Neural cell (in vitro differentiated cells): ENCODE measurements at regions not wholly inside any gene's neighbourhood (a gene's known extent, or its start where the extent isn't known, plus 50 kb on each side); places are given as distances from the start of the nearest gene placed in this dataset.

Experiments
- H2AFZ ChIP-seq: fragments of 200-600, 300-800 bp; sonication (generic), shearing (Covaris generic); 2 replicates; pipeline ENCODE4 v1.6.0; 2014; ENCODE audit warnings: low read depth, mild to moderate bottlenecking, antibody characterized with exemption, low read length, moderate library complexity
- H3F3A ChIP-seq: fragments of 200-600 bp; shearing (Covaris generic); 2 replicates; pipeline ENCODE4 v1.6.1; 2016; ENCODE audit warnings: mild to moderate bottlenecking, moderate library complexity, mixed read lengths, antibody characterized with exemption, low read length; ENCODE audit not compliant: insufficient read depth, poor library complexity, severe bottlenecking
- H3K27ac ChIP-seq: fragments of 200-600, 300-800 bp; sonication (generic), shearing (Covaris generic); 2 replicates; pipeline ENCODE4 v1.5.1; 2014; ENCODE audit warnings: mild to moderate bottlenecking, low read length, moderate library complexity
- H3K27me3 ChIP-seq: fragments of 300-800, 200-600 bp; sonication (generic), shearing (Covaris generic); 2 replicates; pipeline ENCODE4 v1.6.0; 2014; ENCODE audit warnings: mild to moderate bottlenecking, low read depth, low read length, moderate library complexity; ENCODE audit not compliant: insufficient read depth
- H3K36me3 ChIP-seq: fragments of 300-800, 200-600 bp; sonication (generic), shearing (Covaris generic); 2 replicates; pipeline ENCODE4 v1.5.1; 2014; ENCODE audit warnings: mild to moderate bottlenecking, antibody characterized with exemption, low read length, moderate library complexity; ENCODE audit not compliant: insufficient read depth
- H3K4me2 ChIP-seq: fragments of 300-800, 200-600 bp; sonication (generic), shearing (Covaris generic); 2 replicates; pipeline ENCODE4 v1.6.0; 2014; ENCODE audit warnings: mild to moderate bottlenecking, low read length
- H3K4me3 ChIP-seq: fragments of 300-800, 200-600 bp; sonication (generic), shearing (Covaris generic); 2 replicates; pipeline ENCODE4 v1.5.1; 2014; ENCODE audit warnings: mild to moderate bottlenecking, low read length, moderate library complexity
- H3K79me2 ChIP-seq: fragments of 200-600 bp; shearing (Covaris generic); replicated peaks from 2 replicates; pipeline ENCODE4 v1.6.0; 2014; ENCODE audit warnings: mild to moderate bottlenecking, low read length, moderate library complexity; ENCODE audit not compliant: insufficient read depth
- H3K9ac ChIP-seq: fragments of 300-800, 200-600 bp; sonication (generic), shearing (Covaris generic); 2 replicates; pipeline ENCODE4 v1.6.1; 2016; ENCODE audit warnings: mild to moderate bottlenecking, low read length, mixed read lengths
- H3K9me2 ChIP-seq: fragments of 200-600 bp; shearing (Covaris generic); 2 replicates; pipeline ENCODE4 v1.6.1; 2016; ENCODE audit warnings: mild to moderate bottlenecking, low read length, mixed read lengths; ENCODE audit not compliant: insufficient read depth
- H3K9me3 ChIP-seq: fragments of 200-600, 300-800 bp; sonication (generic), shearing (Covaris generic); 2 replicates; pipeline ENCODE4 v1.6.1; 2016; ENCODE audit warnings: mild to moderate bottlenecking, mixed run types, low read length, moderate library complexity, mixed read lengths
- H4K20me1 ChIP-seq: fragments of 200-600 bp; shearing (Covaris generic); 2 replicates; pipeline ENCODE4 v1.6.1; 2016; ENCODE audit warnings: mild to moderate bottlenecking, mixed run types; ENCODE audit not compliant: insufficient read depth
- EP300 ChIP-seq: fragments of 450-650 bp; conservative IDR thresholded peaks from 2 replicates; pipeline ENCODE4 v1.6.1; 2014; ENCODE audit warnings: antibody characterized with exemption, mild to moderate bottlenecking, moderate library complexity; ENCODE audit not compliant: poor library complexity, severe bottlenecking
- EZH2 ChIP-seq: fragments of 200-600, 300-800 bp; shearing (Covaris generic), sonication (generic); IDR thresholded peaks from 2 replicates; pipeline ENCODE4 v1.6.1; 2014; ENCODE audit warnings: antibody characterized with exemption, low read length, borderline replicate concordance, mild to moderate bottlenecking; ENCODE audit not compliant: insufficient read depth, poor library complexity, severe bottlenecking
- MXI1 ChIP-seq: fragments of 450-650 bp; conservative IDR thresholded peaks from 2 replicates; pipeline ENCODE4 v1.6.1; 2014; ENCODE audit warnings: antibody characterized with exemption, mild to moderate bottlenecking; ENCODE audit not compliant: poor library complexity, severe bottlenecking
- REST ChIP-seq: IDR thresholded peaks from 2 replicates; pipeline ENCODE4 v1.6.1; 2012; ENCODE audit warnings: borderline replicate concordance
- SMC3 ChIP-seq: fragments of 450-650 bp; conservative IDR thresholded peaks from 2 replicates; pipeline ENCODE4 v1.6.1; 2014; ENCODE audit warnings: antibody characterized with exemption, mild to moderate bottlenecking, moderate library complexity; ENCODE audit not compliant: poor library complexity
- TAF1 ChIP-seq: IDR thresholded peaks from 2 replicates; pipeline ENCODE4 v1.6.1; 2012; ENCODE audit warnings: low read depth
- TF ChIP-seq, protein P1 (sequence below): fragments of 450-650 bp; IDR thresholded peaks from 2 replicates; pipeline ENCODE4 v1.5.1; 2014; ENCODE audit warnings: antibody characterized with exemption, mild to moderate bottlenecking, moderate library complexity; ENCODE audit not compliant: poor library complexity, severe bottlenecking

DNA sequence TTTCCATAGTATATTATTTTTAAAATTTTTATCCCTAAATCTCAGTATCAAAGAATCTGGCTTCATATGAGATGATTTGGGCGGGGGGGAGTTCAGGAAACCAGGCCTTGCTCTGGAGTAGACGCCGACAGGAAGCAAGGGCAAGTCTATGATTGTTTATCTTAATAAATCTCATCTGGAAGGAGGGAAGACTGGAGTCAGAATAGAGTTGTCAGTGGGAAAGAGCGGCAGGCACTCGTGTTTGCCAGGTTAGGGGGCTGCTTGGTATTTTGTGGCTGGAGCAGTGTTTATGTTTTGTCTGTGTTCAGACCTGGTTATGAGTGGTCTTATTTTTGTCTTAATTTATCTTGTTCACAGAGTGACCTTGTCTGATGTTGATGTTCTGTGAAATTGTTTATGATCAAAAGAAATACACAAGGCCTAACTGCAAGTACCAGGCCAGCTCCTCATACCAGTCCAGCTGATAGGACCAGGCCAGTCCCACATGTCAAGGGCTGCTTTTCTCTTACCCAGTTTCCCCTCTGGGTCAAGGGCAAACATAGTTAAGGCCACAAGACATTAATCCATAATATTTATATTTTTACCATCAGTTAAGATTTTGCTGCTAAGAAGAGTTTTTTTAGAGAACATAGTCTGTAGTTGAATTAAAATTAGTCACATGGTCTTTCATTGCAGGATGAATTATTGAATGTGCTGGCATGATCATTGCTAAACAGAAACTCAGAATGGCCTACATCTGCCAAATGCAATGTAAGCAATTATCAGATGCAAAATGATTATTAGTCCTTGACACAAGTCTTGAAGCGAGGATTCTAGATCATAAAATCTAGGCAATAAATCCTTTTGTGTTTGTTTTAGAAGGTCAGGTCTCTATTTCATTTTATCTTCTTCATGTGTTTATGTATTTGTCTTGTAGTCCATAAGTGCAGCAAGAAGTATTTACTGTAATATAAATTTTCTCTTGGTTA is 176.5 kb downstream of the GASK1B start:
- Histone ChIP-seq H2AFZ (no peak overlapping the region), H3K4me3 (no peak overlapping the region), H3K27me3 (no peaks in the 10 kb centered on the region), H3F3A (no peaks in the 10 kb centered on the region), H3K27ac (no peak overlapping the region), H4K20me1 (no peaks in the 10 kb centered on the region), H3K36me3 (no peaks in the 10 kb centered on the region), H3K9me2 (no peaks in the 10 kb centered on the region), H3K9ac (no peak overlapping the region), H3K4me2 (no peak overlapping the region), H3K79me2 (no peaks in the 10 kb centered on the region), H3K9me3 (no peaks in the 10 kb centered on the region)
- TF ChIP-seq SMC3 (no peak), TAF1 (no peak), EP300 (no peak), REST (no peak), EZH2 (no peak)
- TF ChIP-seq, protein P1, sequence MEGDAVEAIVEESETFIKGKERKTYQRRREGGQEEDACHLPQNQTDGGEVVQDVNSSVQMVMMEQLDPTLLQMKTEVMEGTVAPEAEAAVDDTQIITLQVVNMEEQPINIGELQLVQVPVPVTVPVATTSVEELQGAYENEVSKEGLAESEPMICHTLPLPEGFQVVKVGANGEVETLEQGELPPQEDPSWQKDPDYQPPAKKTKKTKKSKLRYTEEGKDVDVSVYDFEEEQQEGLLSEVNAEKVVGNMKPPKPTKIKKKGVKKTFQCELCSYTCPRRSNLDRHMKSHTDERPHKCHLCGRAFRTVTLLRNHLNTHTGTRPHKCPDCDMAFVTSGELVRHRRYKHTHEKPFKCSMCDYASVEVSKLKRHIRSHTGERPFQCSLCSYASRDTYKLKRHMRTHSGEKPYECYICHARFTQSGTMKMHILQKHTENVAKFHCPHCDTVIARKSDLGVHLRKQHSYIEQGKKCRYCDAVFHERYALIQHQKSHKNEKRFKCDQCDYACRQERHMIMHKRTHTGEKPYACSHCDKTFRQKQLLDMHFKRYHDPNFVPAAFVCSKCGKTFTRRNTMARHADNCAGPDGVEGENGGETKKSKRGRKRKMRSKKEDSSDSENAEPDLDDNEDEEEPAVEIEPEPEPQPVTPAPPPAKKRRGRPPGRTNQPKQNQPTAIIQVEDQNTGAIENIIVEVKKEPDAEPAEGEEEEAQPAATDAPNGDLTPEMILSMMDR = no peak

DNA sequence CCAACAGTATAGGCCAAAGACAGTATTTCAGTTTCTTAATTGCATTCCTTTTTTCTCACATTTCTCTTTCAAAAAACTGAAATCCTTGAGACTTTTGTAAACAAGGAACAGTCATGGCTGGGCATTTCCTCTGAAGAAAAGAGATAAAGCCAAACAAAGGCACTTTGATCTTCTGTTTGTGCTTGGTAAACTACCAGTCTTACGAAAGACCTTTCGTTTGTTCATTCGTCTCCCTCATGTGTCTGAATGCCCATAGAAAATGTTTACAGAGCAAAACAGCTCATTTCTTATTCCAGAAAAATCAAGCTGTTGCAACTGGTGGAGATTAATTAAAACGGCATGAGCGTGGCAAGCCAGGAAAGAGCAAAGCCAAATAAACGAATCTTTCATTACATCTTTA is 178.0 kb downstream of the GASK1B start:
- Histone ChIP-seq H3K9ac (no peak overlapping the region), H3K27ac (no peak overlapping the region), H2AFZ (no peak overlapping the region), H3K9me3 (no peaks in the 10 kb centered on the region), H3K9me2 (no peaks in the 10 kb centered on the region), H3K4me3 (no peak overlapping the region), H3K27me3 (no peaks in the 10 kb centered on the region), H4K20me1 (no peaks in the 10 kb centered on the region), H3K4me2 (no peak overlapping the region), H3K36me3 (no peaks in the 10 kb centered on the region), H3K79me2 (no peaks in the 10 kb centered on the region), H3F3A (no peaks in the 10 kb centered on the region)
- TF ChIP-seq MXI1 (no peak), TAF1 (no peak), SMC3 (no peak)
